ENCODE measurements at regions not wholly inside any gene's neighbourhood (a gene's known extent, or its start where the extent isn't known, plus 50 kb on each side); places are given as distances from the start of the nearest gene placed in this dataset.

- Histone ChIP-seq H3K4me2 (ENCODE audit: low read depth, low read length) (no peak overlapping the region), H2AFZ (ENCODE audit: low read length) (no peak overlapping the region), H3K36me3 (replicated peaks in 1 of 2; ENCODE audit: control insufficient read depth in 1 of 2, insufficient read depth in 2 of 2, low read length in 2 of 2) (no peaks in the 10 kb centered on the region), H3K9me3 (ENCODE audit: low read length) (no peaks in the 10 kb centered on the region), H3K4me3 (replicated peaks in 1 of 3; ENCODE audit: insufficient read depth in 1 of 3, low read depth in 2 of 3, low read length in 3 of 3) (no peak overlapping the region), H3K4me1 (ENCODE audit: insufficient read depth, low read length) (no peaks in the 10 kb centered on the region), H3K9ac (ENCODE audit: insufficient read depth, low read depth, low read length) (no peak overlapping the region), H4K20me1 (ENCODE audit: insufficient read depth, low read length) (no peaks in the 10 kb centered on the region), H3K79me2 (ENCODE audit: insufficient read depth, low read length) (no peaks in the 10 kb centered on the region), H3K27me3 (ENCODE audit: control insufficient read depth in 1 of 2, insufficient read depth in 2 of 2, low read length in 2 of 2) (no peaks in the 10 kb centered on the region; a peak in 1 of 5 replicates), H3K27ac (ENCODE audit: extremely low read length, insufficient read depth, low read length) (no peak overlapping the region)
- BruUV-seq (replicated peaks) = no TSS peak
- DNase-seq (ENCODE audit: low spot score) = no peak
- no peak for FAIRE-seq
- 4% methylated on average over 2 of the region's 2 CpGs for WGBS (ENCODE audit: low lambda C conversion rate)
- ChIA-PET POLR2A (no interaction called here), CTCF (ENCODE audit: low intra/inter-chr PET ratio, low total read pairs) (no interaction called here)
- intact Hi-C loops (cut with micrococcal nuclease; ENCODE audit: unreplicated experiment) = no loop called here
- in situ Hi-C loops (cut with HindIII; ENCODE audit: extremely low pct_ligation_motif_present, low pct_unique_long_range_greater_than_20kb) = no loop called here
- ATAC-seq = no peak
- TF ChIP-seq IRF2 (CRISPR knock-in tag; IDR thresholded peaks at IDR 0.05) = no peak
Observed at GRCh38 chr16:52174168-52174567, 372.8 kb downstream of the TOX3 start.

GRCh38 chr16:52171481-52171880, 375.5 kb downstream of the TOX3 start:
- FAIRE-seq = no peak

More at GRCh38 chr16:52171481-52171880, 375.5 kb downstream of the TOX3 start:
- DNase-seq (ENCODE audit: low spot score) (no peak), ATAC-seq (no peak)
- intact Hi-C loops (cut with micrococcal nuclease; ENCODE audit: unreplicated experiment) = no loop called here
- Histone ChIP-seq H3K27me3 (ENCODE audit: control insufficient read depth in 1 of 2, insufficient read depth in 2 of 2, low read length in 2 of 2) (no peaks in the 10 kb centered on the region; a peak in 1 of 5 replicates), H2AFZ (ENCODE audit: low read length) (no peak overlapping the region), H4K20me1 (ENCODE audit: insufficient read depth, low read length) (no peaks in the 10 kb centered on the region), H3K79me2 (ENCODE audit: insufficient read depth, low read length) (no peaks in the 10 kb centered on the region), H3K4me2 (ENCODE audit: low read depth, low read length) (no peak overlapping the region), H3K4me1 (ENCODE audit: insufficient read depth, low read length) (no peaks in the 10 kb centered on the region), H3K36me3 (replicated peaks in 1 of 2; ENCODE audit: control insufficient read depth in 1 of 2, insufficient read depth in 2 of 2, low read length in 2 of 2) (no peaks in the 10 kb centered on the region), H3K27ac (ENCODE audit: extremely low read length, insufficient read depth, low read length) (no peak overlapping the region), H3K9ac (ENCODE audit: insufficient read depth, low read depth, low read length) (no peak overlapping the region), H3K4me3 (replicated peaks in 1 of 3; ENCODE audit: insufficient read depth in 1 of 3, low read depth in 2 of 3, low read length in 3 of 3) (no peak overlapping the region), H3K9me3 (ENCODE audit: low read length) (no peaks in the 10 kb centered on the region)
- no TSS peak for BruUV-seq (replicated peaks)
- ChIA-PET CTCF (ENCODE audit: low intra/inter-chr PET ratio, low total read pairs) (no interaction called here), POLR2A (no interaction called here)
- in situ Hi-C loops (cut with HindIII; ENCODE audit: extremely low pct_ligation_motif_present, low pct_unique_long_range_greater_than_20kb) = no loop called here
- TF ChIP-seq, protein P1, sequence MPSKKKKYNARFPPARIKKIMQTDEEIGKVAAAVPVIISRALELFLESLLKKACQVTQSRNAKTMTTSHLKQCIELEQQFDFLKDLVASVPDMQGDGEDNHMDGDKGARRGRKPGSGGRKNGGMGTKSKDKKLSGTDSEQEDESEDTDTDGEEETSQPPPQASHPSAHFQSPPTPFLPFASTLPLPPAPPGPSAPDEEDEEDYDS (CRISPR knock-in tag; IDR thresholded peaks at IDR 0.05) = no peak
- TF ChIP-seq MXD4 (CRISPR knock-in tag; IDR thresholded peaks at IDR 0.05) (no peak), POLR2G (IDR thresholded peaks at IDR 0.05; ENCODE audit: low read depth, low read length) (no peak), SALL2 (CRISPR knock-in tag; IDR thresholded peaks at IDR 0.05) (no peak), PCBP2 (optimal IDR thresholded peaks at IDR 0.05; ENCODE audit: low read depth, low read length, poor library complexity, severe bottlenecking) (no peak), STAG1 (CRISPR knock-in tag; IDR thresholded peaks at IDR 0.05) (peak; percentile 29), ZSCAN31 (CRISPR knock-in tag; IDR thresholded peaks at IDR 0.05; ENCODE audit: low read depth) (no peak), USF2 (IDR thresholded peaks at IDR 0.05; ENCODE audit: low read depth, low read length) (no peak), USF2 (CRISPR knock-in tag; IDR thresholded peaks at IDR 0.05; ENCODE audit: borderline replicate concordance) (no peak)
